CD14-positive monocyte (primary cell): ENCODE measurements at regions not wholly inside any gene's neighbourhood (a gene's known extent, or its start where the extent isn't known, plus 50 kb on each side); places are given as distances from the start of the nearest gene placed in this dataset.

Experiments used
- DNase-seq, 3 donors: peaks; one replicate each; pipeline ENCODE4 v3.0.0-alpha.2; 2011 to 2022
- H2AFZ ChIP-seq: 2 replicates; pipeline ENCODE4 v1.6.0; 2012; ENCODE audit warnings: mild to moderate bottlenecking, low read depth, low read length, inconsistent platforms; ENCODE audit not compliant: insufficient read depth, poor library complexity, severe bottlenecking
- H3K27ac ChIP-seq, 2 donors: 1 replicate in 1 of 2; 2 replicates in 1 of 2; pipeline ENCODE4 v1.5.1; 2012 to 2013; ENCODE audit warnings: low read length in 2 of 2, control low read depth in 1 of 2, inconsistent platforms in 1 of 2, low read depth in 1 of 2, mild to moderate bottlenecking in 1 of 2
- H3K27me3 ChIP-seq, 2 donors: one replicate each; pipeline versions ENCODE4 v1.6.0 to v1.6.1; 2011 to 2013; ENCODE audit warnings: low read length in 2 of 2; ENCODE audit not compliant: control insufficient read depth in 2 of 2, insufficient read depth in 2 of 2
- H3K36me3 ChIP-seq, 2 donors: replicated peaks in 1 of 2; 1 replicate in 1 of 2; 2 replicates in 1 of 2; pipeline versions ENCODE4 v1.5.1 to v1.6.1; 2012 to 2013; ENCODE audit warnings: low read length in 2 of 2, control low read depth in 1 of 2, inconsistent platforms in 1 of 2, mild to moderate bottlenecking in 1 of 2; ENCODE audit not compliant: insufficient read depth in 2 of 2, control insufficient read depth in 1 of 2
- H3K4me1 ChIP-seq, 2 donors: 1 replicate in 1 of 2; 2 replicates in 1 of 2; pipeline versions ENCODE4 v1.5.1 to v1.6.1; 2012 to 2013; ENCODE audit warnings: low read length in 2 of 2, control low read depth in 1 of 2, inconsistent platforms in 1 of 2, mild to moderate bottlenecking in 1 of 2, moderate library complexity in 1 of 2; ENCODE audit not compliant: insufficient read depth in 2 of 2, control insufficient read depth in 1 of 2
- H3K4me2 ChIP-seq: replicated peaks from 2 replicates; pipeline ENCODE3; 2012; ENCODE audit warnings: low read length, moderate library complexity, mild to moderate bottlenecking; ENCODE audit not compliant: poor library complexity, severe bottlenecking; ENCODE audit errors: extremely low read depth
- H3K4me3 ChIP-seq, 3 experiments: fragments of 200-600 bp in 1 of 3; sonication (generic) in 1 of 3; replicated peaks in 1 of 3; 1 replicate in 2 of 3; 2 replicates in 1 of 3; pipeline ENCODE4 v1.5.1; 2011 to 2013; ENCODE audit warnings: low read length in 3 of 3, mild to moderate bottlenecking in 3 of 3, control low read depth in 2 of 3, low read depth in 2 of 3, inconsistent platforms in 1 of 3, moderate library complexity in 1 of 3
- H3K79me2 ChIP-seq: 2 replicates; pipeline ENCODE4 v1.6.0; 2012; ENCODE audit warnings: mild to moderate bottlenecking, control low read depth, inconsistent platforms, low read length, moderate library complexity; ENCODE audit not compliant: insufficient read depth
- H3K9ac ChIP-seq: 2 replicates; pipeline ENCODE4 v1.6.0; 2017; ENCODE audit warnings: low read length, mild to moderate bottlenecking; ENCODE audit not compliant: insufficient read depth, poor library complexity, severe bottlenecking
- H3K9me3 ChIP-seq, 2 donors: replicated peaks in 1 of 2; 1 replicate in 1 of 2; 2 replicates in 1 of 2; pipeline versions ENCODE4 v1.5.1 to v1.6.1; 2012 to 2013; ENCODE audit warnings: low read length in 2 of 2, control low read depth in 1 of 2; ENCODE audit not compliant: control insufficient read depth in 1 of 2, insufficient read depth in 1 of 2
- H4K20me1 ChIP-seq: 2 replicates; pipeline ENCODE4 v1.6.0; 2012; ENCODE audit warnings: mild to moderate bottlenecking, low read length, control low read depth, moderate library complexity; ENCODE audit not compliant: insufficient read depth
- H3K27ac Mint-ChIP-seq, 7 donors: one replicate each; pipeline ENCODE4 v1.8.0; 2020; ENCODE audit warnings: mild to moderate bottlenecking in 7 of 7, mixed read lengths in 7 of 7, moderate library complexity in 6 of 7, inconsistent platforms in 2 of 7
- H3K27me3 Mint-ChIP-seq, 3 donors: one replicate each; pipeline ENCODE4 v1.8.0; 2021 to 2022; ENCODE audit warnings: low read depth in 3 of 3, mild to moderate bottlenecking in 3 of 3, mixed read lengths in 3 of 3, moderate library complexity in 3 of 3, inconsistent platforms in 1 of 3
- H3K36me3 Mint-ChIP-seq, 2 donors: one replicate each; pipeline ENCODE4 v1.8.0; 2020; ENCODE audit warnings: mixed read lengths in 2 of 2, inconsistent platforms in 1 of 2, mild to moderate bottlenecking in 1 of 2
- H3K4me1 Mint-ChIP-seq: one replicate; pipeline ENCODE4 v1.8.0; 2020; ENCODE audit warnings: mild to moderate bottlenecking, mixed read lengths
- H3K4me3 Mint-ChIP-seq, 2 donors: one replicate each; pipeline ENCODE4 v1.8.0; 2020; ENCODE audit warnings: mild to moderate bottlenecking in 2 of 2, mixed read lengths in 2 of 2, moderate library complexity in 1 of 2
- H3K9me3 Mint-ChIP-seq, 7 donors: one replicate each; pipeline ENCODE4 v1.8.0; 2020 to 2022; ENCODE audit warnings: mixed read lengths in 7 of 7, mild to moderate bottlenecking in 6 of 7, moderate library complexity in 6 of 7, inconsistent platforms in 2 of 7
- CTCF ChIP-seq: fragments of 200-600 bp; IDR thresholded peaks from one replicate; pipeline ENCODE4 v1.8.0; 2022; ENCODE audit warnings: antibody characterized with exemption, mild to moderate bottlenecking
- WGBS: methylation state at CpG from one replicate; pipeline ENCODE4 v1.1.5; 2013; ENCODE audit warnings: missing lambda C conversion rate; ENCODE audit not compliant: insufficient coverage; 5-methylcytosine and 5-hydroxymethylcytosine counted together
- intact Hi-C, 2 donors: fragments of 100-400 bp; cut with micrococcal nuclease; formaldehyde crosslinking; loops; one replicate each; pipeline versions ENCODE4 v1.15.0 to v1.15.1; 2023

GRCh38 chr4:141541851-141542250 is 94.5 kb upstream of the IL15 start:
- TF ChIP-seq CTCF = no peak
- intact Hi-C loops = no loop called here
- no peaks in the 10 kb centered on the region for H3K4me1 ChIP-seq
- H3K27ac Mint-ChIP-seq = no peak overlapping the region
- no peaks in the 10 kb centered on the region for H3K79me2 ChIP-seq
- H3K36me3 ChIP-seq = no peaks in the 10 kb centered on the region
- no peaks in the 10 kb centered on the region for H4K20me1 ChIP-seq
- no peaks in the 10 kb centered on the region for H3K4me1 Mint-ChIP-seq
- no peaks in the 10 kb centered on the region for H3K36me3 Mint-ChIP-seq
- no peak overlapping the region for H2AFZ ChIP-seq
- no peak overlapping the region for H3K9ac ChIP-seq
- no peak for DNase-seq
- no peak overlapping the region for H3K4me2 ChIP-seq
- H3K4me3 ChIP-seq = no peak overlapping the region
- H3K4me3 Mint-ChIP-seq = no peak overlapping the region
- 100% methylated on average over 1 of the region's 2 CpGs for WGBS
- H3K27ac ChIP-seq = no peak overlapping the region
- H3K27me3 ChIP-seq = no peaks in the 10 kb centered on the region
- peaks cover 0 to 3% of the 10 kb centered on the region in 2 donors for H3K9me3 ChIP-seq
- H3K27me3 Mint-ChIP-seq = no peaks in the 10 kb centered on the region
- peaks cover 4 to 22% (median 16%) of the 10 kb centered on the region in 7 donors for H3K9me3 Mint-ChIP-seq

- no peaks in the 10 kb centered on the region for H3K79me2 ChIP-seq
- H3K9me3 ChIP-seq = peaks cover 0 to 3% of the 10 kb centered on the region in 2 donors
- no peaks in the 10 kb centered on the region for H3K27me3 ChIP-seq
- WGBS = no CpG with 5 or more reads among the region's 1 CpG
- Mint-ChIP-seq H3K4me1 (no peaks in the 10 kb centered on the region), H3K27ac (no peak overlapping the region), H3K36me3 (no peaks in the 10 kb centered on the region), H3K27me3 (no peaks in the 10 kb centered on the region), H3K9me3 (peaks cover 7 to 22% (median 9%) of the 10 kb centered on the region in 7 donors), H3K4me3 (no peak overlapping the region)
- no peak overlapping the region for H3K9ac ChIP-seq
- H3K4me2 ChIP-seq = no peak overlapping the region
- no peak overlapping the region for H3K4me3 ChIP-seq
- no peaks in the 10 kb centered on the region for H3K4me1 ChIP-seq
- no peak overlapping the region for H2AFZ ChIP-seq
- intact Hi-C loops = no loop called here
- no peaks in the 10 kb centered on the region for H3K36me3 ChIP-seq
- no peaks in the 10 kb centered on the region for H4K20me1 ChIP-seq
- TF ChIP-seq CTCF = no peak
- no peak for DNase-seq
- H3K27ac ChIP-seq = no peak overlapping the region
These were observed 93.2 kb upstream of the IL15 start for GRCh38 chr4:141543176-141543575.
